ENCODE measurements at regions not wholly inside any gene's neighbourhood (a gene's known extent, or its start where the extent isn't known, plus 50 kb on each side); places are given as distances from the start of the nearest gene placed in this dataset.

GRCh38 chr12:17097674-17098073 is 491.7 kb upstream of the LMO3 start:
- Histone ChIP-seq H3K4me3 (no peak overlapping the region), H3K27ac (no peak overlapping the region), H3K36me3 (ENCODE audit: insufficient read depth in 1 of 2, low read depth in 1 of 2) (no peaks in the 10 kb centered on the region), H3K27me3 (ENCODE audit: insufficient read depth in 3 of 3, low read length in 2 of 3) (no peaks in the 10 kb centered on the region), H3K4me1 (no peaks in the 10 kb centered on the region), H3K9me3 (no peaks in the 10 kb centered on the region)
- WGBS, 3 donors: 78 to 81% (median 80%) methylated on average over 11 of the region's 11 CpGs
- TF ChIP-seq, protein P1, sequence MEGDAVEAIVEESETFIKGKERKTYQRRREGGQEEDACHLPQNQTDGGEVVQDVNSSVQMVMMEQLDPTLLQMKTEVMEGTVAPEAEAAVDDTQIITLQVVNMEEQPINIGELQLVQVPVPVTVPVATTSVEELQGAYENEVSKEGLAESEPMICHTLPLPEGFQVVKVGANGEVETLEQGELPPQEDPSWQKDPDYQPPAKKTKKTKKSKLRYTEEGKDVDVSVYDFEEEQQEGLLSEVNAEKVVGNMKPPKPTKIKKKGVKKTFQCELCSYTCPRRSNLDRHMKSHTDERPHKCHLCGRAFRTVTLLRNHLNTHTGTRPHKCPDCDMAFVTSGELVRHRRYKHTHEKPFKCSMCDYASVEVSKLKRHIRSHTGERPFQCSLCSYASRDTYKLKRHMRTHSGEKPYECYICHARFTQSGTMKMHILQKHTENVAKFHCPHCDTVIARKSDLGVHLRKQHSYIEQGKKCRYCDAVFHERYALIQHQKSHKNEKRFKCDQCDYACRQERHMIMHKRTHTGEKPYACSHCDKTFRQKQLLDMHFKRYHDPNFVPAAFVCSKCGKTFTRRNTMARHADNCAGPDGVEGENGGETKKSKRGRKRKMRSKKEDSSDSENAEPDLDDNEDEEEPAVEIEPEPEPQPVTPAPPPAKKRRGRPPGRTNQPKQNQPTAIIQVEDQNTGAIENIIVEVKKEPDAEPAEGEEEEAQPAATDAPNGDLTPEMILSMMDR (IDR thresholded peaks at IDR 0.05): no peak
- intact Hi-C loops (cut with DNase I): no loop called here
- DNase-seq (no peak), ATAC-seq (no peak)

GRCh38 chr12:17084831-17085230 is 478.9 kb upstream of the LMO3 start:
- DNase-seq (no peak), ATAC-seq (no peak)
- Histone ChIP-seq H3K4me3 (no peak overlapping the region), H3K4me1 (no peaks in the 10 kb centered on the region), H3K27ac (no peak overlapping the region), H3K9me3 (no peaks in the 10 kb centered on the region), H3K27me3 (ENCODE audit: insufficient read depth in 3 of 3, low read length in 2 of 3) (no peaks in the 10 kb centered on the region), H3K36me3 (ENCODE audit: insufficient read depth in 1 of 2, low read depth in 1 of 2) (no peaks in the 10 kb centered on the region)
- TF ChIP-seq, protein P1 (IDR thresholded peaks at IDR 0.05): no peak
- intact Hi-C loops (cut with DNase I): no loop called here

DNA sequence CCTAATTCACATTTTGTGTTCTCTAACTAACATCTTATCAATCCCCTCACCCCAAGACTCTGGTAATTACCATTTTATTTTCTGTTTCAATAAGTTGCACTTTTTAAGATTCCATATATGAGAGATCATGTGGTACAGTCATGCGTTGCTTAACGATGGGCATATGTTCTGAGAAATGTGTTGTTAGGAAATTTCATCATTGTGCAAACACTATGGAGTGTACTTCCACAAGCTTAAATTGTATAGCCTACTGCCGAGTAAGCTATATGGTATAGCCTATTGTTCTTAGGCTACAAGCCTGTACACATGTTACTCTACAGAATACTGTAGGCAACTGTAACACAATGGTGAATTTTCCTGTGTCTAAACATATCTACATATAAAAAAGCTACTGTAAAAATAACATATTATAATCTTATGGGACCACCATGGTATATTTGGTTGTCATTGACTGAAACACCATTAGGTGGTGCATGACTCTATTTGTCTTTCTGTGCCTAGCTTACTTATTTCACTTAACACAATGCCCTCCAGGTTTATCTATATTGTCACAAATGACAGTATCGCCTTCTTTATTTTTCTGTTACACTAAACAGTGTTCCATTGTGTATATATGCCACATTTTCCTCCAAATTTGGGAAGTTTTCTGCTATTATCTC is 473.4 kb upstream of the LMO3 start:
- no peak for DNase-seq
- TF ChIP-seq, protein P1 (IDR thresholded peaks at IDR 0.05): no peak
- 90 to 95% (median 90%) methylated on average over 4 of the region's 4 CpGs for WGBS, 3 donors

DNA sequence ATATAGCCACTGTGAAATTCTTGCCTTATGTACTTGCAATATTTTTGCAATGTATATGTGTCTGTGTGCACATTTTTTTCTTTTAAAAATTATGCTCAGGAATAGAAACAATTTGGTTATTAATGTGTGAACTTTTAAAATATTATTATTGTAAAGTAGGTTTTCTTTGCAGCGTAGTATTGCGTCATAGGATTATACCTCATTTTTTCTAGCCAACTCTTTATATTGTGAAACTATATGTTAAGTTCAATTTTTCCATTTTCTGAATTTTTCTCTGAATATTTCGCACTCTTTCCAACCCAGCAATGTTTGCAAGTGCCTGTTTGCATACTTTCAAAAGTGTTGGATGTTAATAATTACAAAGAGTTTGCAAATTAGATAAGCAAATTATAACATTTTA is 471.6 kb upstream of the LMO3 start:
- ATAC-seq: no peak

More for the DNA sequence above, 473.4 kb upstream of the LMO3 start:
- Histone ChIP-seq H3K27ac (no peak overlapping the region), H3K9me3 (no peaks in the 10 kb centered on the region), H3K4me3 (no peak overlapping the region), H3K4me1 (no peaks in the 10 kb centered on the region), H3K27me3 (ENCODE audit: insufficient read depth in 3 of 3, low read length in 2 of 3) (no peaks in the 10 kb centered on the region), H3K36me3 (ENCODE audit: insufficient read depth in 1 of 2, low read depth in 1 of 2) (no peaks in the 10 kb centered on the region)
- no peak for ATAC-seq
- intact Hi-C loops (cut with DNase I): no loop called here

More for the DNA sequence above, 471.6 kb upstream of the LMO3 start:
- no peaks in the 10 kb centered on the region for H3K4me1 ChIP-seq
- WGBS, 3 donors: 69 to 85% (median 85%) methylated on average over 3 of the region's 3 CpGs
- no peaks in the 10 kb centered on the region for H3K36me3 ChIP-seq (ENCODE audit: insufficient read depth in 1 of 2, low read depth in 1 of 2)
- DNase-seq: no peak
- no peak overlapping the region for H3K4me3 ChIP-seq
- no peak overlapping the region for H3K27ac ChIP-seq
- intact Hi-C loops (cut with DNase I): no loop called here
- H3K9me3 ChIP-seq: no peaks in the 10 kb centered on the region
- H3K27me3 ChIP-seq (ENCODE audit: insufficient read depth in 3 of 3, low read length in 2 of 3): no peaks in the 10 kb centered on the region
- TF ChIP-seq, protein P1 (IDR thresholded peaks at IDR 0.05): no peak

Data from psoas muscle (tissue), 7 donors.